ENCODE measurements at regions not wholly inside any gene's neighbourhood (a gene's known extent, or its start where the extent isn't known, plus 50 kb on each side); places are given as distances from the start of the nearest gene placed in this dataset.

GRCh38 chr18:2049986-2050385 is 521.3 kb downstream of the METTL4 start:
- no peak overlapping the region for H3K4me3 ChIP-seq (ENCODE audit: low read depth, low read length)
- DNase-seq: peak; percentile 3
- no peaks in the 10 kb centered on the region for H3K36me3 ChIP-seq (replicated peaks)
- TF ChIP-seq CTCF (IDR thresholded peaks at IDR 0.05; ENCODE audit: low read depth, low read length, missing control alignments): no peak
- H3K27ac ChIP-seq: no peak overlapping the region
- no peaks in the 10 kb centered on the region for H3K27me3 ChIP-seq (replicated peaks)
- in situ Hi-C loops (cut with HindIII; ENCODE audit: low pct_ligation_motif_present, low sequenced_read_pairs): no loop called here

GRCh38 chr18:2050702-2051201 is 520.6 kb downstream of the METTL4 start:
- TF ChIP-seq CTCF (IDR thresholded peaks at IDR 0.05; ENCODE audit: low read depth, low read length, missing control alignments): no peak
- no peak overlapping the region for H3K4me3 ChIP-seq (ENCODE audit: low read depth, low read length)
- DNase-seq: no peak

GRCh38 chr18:2053490-2054089 is 517.7 kb downstream of the METTL4 start:
- no peak overlapping the region for H3K27ac ChIP-seq
- no peaks in the 10 kb centered on the region for H3K36me3 ChIP-seq (replicated peaks)
- DNase-seq: no peak
- H3K4me3 ChIP-seq (ENCODE audit: low read depth, low read length): no peak overlapping the region
- in situ Hi-C loops (cut with HindIII; ENCODE audit: low pct_ligation_motif_present, low sequenced_read_pairs): no loop called here
- H3K27me3 ChIP-seq (replicated peaks): no peaks in the 10 kb centered on the region
- no peak for TF ChIP-seq CTCF (IDR thresholded peaks at IDR 0.05; ENCODE audit: low read depth, low read length, missing control alignments)

More at GRCh38 chr18:2050702-2051201, 520.6 kb downstream of the METTL4 start:
- H3K27me3 ChIP-seq (replicated peaks): no peaks in the 10 kb centered on the region
- in situ Hi-C loops (cut with HindIII; ENCODE audit: low pct_ligation_motif_present, low sequenced_read_pairs): no loop called here
- no peaks in the 10 kb centered on the region for H3K36me3 ChIP-seq (replicated peaks)
- no peak overlapping the region for H3K27ac ChIP-seq

GRCh38 chr18:2059336-2059735 is 512.0 kb downstream of the METTL4 start:
- no peak for TF ChIP-seq CTCF (IDR thresholded peaks at IDR 0.05; ENCODE audit: low read depth, low read length, missing control alignments)
- H3K36me3 ChIP-seq (replicated peaks): no peaks in the 10 kb centered on the region
- no peak overlapping the region for H3K27ac ChIP-seq
- no peak for DNase-seq
- no peak overlapping the region for H3K4me3 ChIP-seq (ENCODE audit: low read depth, low read length)
- no peaks in the 10 kb centered on the region for H3K27me3 ChIP-seq (replicated peaks)
- in situ Hi-C loops (cut with HindIII; ENCODE audit: low pct_ligation_motif_present, low sequenced_read_pairs): no loop called here

GRCh38 chr18:2060086-2060485 is 511.2 kb downstream of the METTL4 start:
- no peak overlapping the region for H3K4me3 ChIP-seq (ENCODE audit: low read depth, low read length)
- in situ Hi-C loops (cut with HindIII; ENCODE audit: low pct_ligation_motif_present, low sequenced_read_pairs): no loop called here
- H3K27me3 ChIP-seq (replicated peaks): no peaks in the 10 kb centered on the region
- H3K27ac ChIP-seq: no peak overlapping the region
- no peak for DNase-seq
- H3K36me3 ChIP-seq (replicated peaks): no peaks in the 10 kb centered on the region
- TF ChIP-seq CTCF (IDR thresholded peaks at IDR 0.05; ENCODE audit: low read depth, low read length, missing control alignments): no peak

- H3K36me3 ChIP-seq (replicated peaks): no peaks in the 10 kb centered on the region
- no peak for TF ChIP-seq CTCF (IDR thresholded peaks at IDR 0.05; ENCODE audit: low read depth, low read length, missing control alignments)
- no peak overlapping the region for H3K27ac ChIP-seq
- in situ Hi-C loops (cut with HindIII; ENCODE audit: low pct_ligation_motif_present, low sequenced_read_pairs): no loop called here
- no peaks in the 10 kb centered on the region for H3K27me3 ChIP-seq (replicated peaks)
- no peak for DNase-seq
- H3K4me3 ChIP-seq (ENCODE audit: low read depth, low read length): no peak overlapping the region
Observed at GRCh38 chr18:2070631-2071030, 500.7 kb downstream of the METTL4 start.
